ENCODE measurements at regions not wholly inside any gene's neighbourhood (a gene's known extent, or its start where the extent isn't known, plus 50 kb on each side); places are given as distances from the start of the nearest gene placed in this dataset.

DNA sequence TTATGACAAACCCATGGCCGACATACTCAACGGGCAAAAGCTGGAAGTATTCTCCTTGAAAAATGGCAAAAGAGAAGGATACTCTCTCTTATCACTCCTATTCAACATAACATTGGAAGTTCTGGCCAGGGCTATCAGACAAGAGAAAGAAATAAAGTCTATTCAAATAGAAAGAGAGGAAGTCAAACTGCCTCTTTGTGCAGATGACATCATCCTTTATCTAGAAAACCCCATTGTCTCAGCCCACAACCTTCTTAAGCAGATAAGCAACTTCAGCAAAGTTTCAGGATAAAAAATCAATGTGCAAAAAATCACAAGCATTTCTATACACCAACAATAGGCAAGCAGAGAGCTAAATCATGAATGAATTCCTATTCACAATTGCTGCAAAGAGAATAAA, 1799.9 kb upstream of the ACO1 start:
- TF ChIP-seq, protein P1, sequence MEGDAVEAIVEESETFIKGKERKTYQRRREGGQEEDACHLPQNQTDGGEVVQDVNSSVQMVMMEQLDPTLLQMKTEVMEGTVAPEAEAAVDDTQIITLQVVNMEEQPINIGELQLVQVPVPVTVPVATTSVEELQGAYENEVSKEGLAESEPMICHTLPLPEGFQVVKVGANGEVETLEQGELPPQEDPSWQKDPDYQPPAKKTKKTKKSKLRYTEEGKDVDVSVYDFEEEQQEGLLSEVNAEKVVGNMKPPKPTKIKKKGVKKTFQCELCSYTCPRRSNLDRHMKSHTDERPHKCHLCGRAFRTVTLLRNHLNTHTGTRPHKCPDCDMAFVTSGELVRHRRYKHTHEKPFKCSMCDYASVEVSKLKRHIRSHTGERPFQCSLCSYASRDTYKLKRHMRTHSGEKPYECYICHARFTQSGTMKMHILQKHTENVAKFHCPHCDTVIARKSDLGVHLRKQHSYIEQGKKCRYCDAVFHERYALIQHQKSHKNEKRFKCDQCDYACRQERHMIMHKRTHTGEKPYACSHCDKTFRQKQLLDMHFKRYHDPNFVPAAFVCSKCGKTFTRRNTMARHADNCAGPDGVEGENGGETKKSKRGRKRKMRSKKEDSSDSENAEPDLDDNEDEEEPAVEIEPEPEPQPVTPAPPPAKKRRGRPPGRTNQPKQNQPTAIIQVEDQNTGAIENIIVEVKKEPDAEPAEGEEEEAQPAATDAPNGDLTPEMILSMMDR (IDR thresholded peaks at IDR 0.05) = no peak
- TF ChIP-seq POLR2AphosphoS5 (IDR thresholded peaks at IDR 0.05; ENCODE audit: low read depth, low read length) = no peak
- no peak for TF ChIP-seq REST (IDR thresholded peaks at IDR 0.05; ENCODE audit: insufficient read depth in 1 of 2, low read depth in 2 of 2, low read length in 1 of 2)
- TF ChIP-seq SIN3A (IDR thresholded peaks at IDR 0.05; ENCODE audit: borderline replicate concordance, insufficient read depth, low read depth, low read length) = no peak
